H9 (cell line): ENCODE measurements at regions not wholly inside any gene's neighbourhood (a gene's known extent, or its start where the extent isn't known, plus 50 kb on each side); places are given as distances from the start of the nearest gene placed in this dataset.
A peak's percentile ranks its signal among the peaks of the same experiment; 100 is the strongest.

ENCODE experiments used
- DNase-seq: peaks from one replicate; pipeline ENCODE4 v3.0.0-alpha.2; 2017
- H2AFZ ChIP-seq: one replicate; pipeline ENCODE4 v1.6.1; 2013; ENCODE audit warnings: mild to moderate bottlenecking, low read length, control low read depth, moderate library complexity
- H2AK5ac ChIP-seq: 2 replicates; pipeline ENCODE4 v1.6.1; 2013; ENCODE audit warnings: low read length, control low read depth, mixed read lengths; ENCODE audit not compliant: insufficient read length
- H2BK120ac ChIP-seq: one replicate; pipeline ENCODE4 v1.6.1; 2013; ENCODE audit warnings: low read depth, mild to moderate bottlenecking, low read length, control low read depth, inconsistent platforms; ENCODE audit not compliant: poor library complexity, severe bottlenecking
- H2BK12ac ChIP-seq: 2 replicates; pipeline ENCODE4 v1.6.1; 2013; ENCODE audit warnings: low read length, control low read depth, mixed read lengths, low read depth; ENCODE audit not compliant: insufficient read length
- H2BK15ac ChIP-seq: 2 replicates; pipeline ENCODE4 v1.6.1; 2013; ENCODE audit warnings: low read depth, low read length, control low read depth
- H2BK20ac ChIP-seq: one replicate; pipeline ENCODE4 v1.6.1; 2013; ENCODE audit warnings: low read depth, mild to moderate bottlenecking, low read length, control low read depth, inconsistent platforms; ENCODE audit not compliant: poor library complexity, severe bottlenecking
- H2BK5ac ChIP-seq: 2 replicates; pipeline ENCODE4 v1.6.1; 2013; ENCODE audit warnings: low read length, control low read depth, mixed read lengths; ENCODE audit not compliant: insufficient read length
- H3K14ac ChIP-seq: 2 replicates; pipeline ENCODE4 v1.6.1; 2013; ENCODE audit warnings: low read length, control low read depth; ENCODE audit not compliant: insufficient read depth
- H3K18ac ChIP-seq: 2 replicates; pipeline ENCODE4 v1.6.1; 2013; ENCODE audit warnings: low read depth, mild to moderate bottlenecking, mixed read lengths, low read length, control low read depth; ENCODE audit not compliant: insufficient read length
- H3K23ac ChIP-seq: 2 replicates; pipeline ENCODE4 v1.6.1; 2013; ENCODE audit warnings: low read length, control low read depth, mixed read lengths, low read depth; ENCODE audit not compliant: insufficient read length
- H3K23me2 ChIP-seq: 2 replicates; pipeline ENCODE4 v1.6.1; 2013; ENCODE audit warnings: low read depth, mild to moderate bottlenecking, mixed read lengths, low read length, control low read depth; ENCODE audit not compliant: insufficient read length, poor library complexity, severe bottlenecking
- H3K27ac ChIP-seq: 2 replicates; pipeline ENCODE4 v1.5.1; 2013; ENCODE audit warnings: low read length, control low read depth, mixed read lengths, low read depth; ENCODE audit not compliant: insufficient read length
- H3K27me3 ChIP-seq: 2 replicates; pipeline ENCODE4 v1.6.1; 2013; ENCODE audit warnings: low read length, control low read depth, inconsistent platforms; ENCODE audit not compliant: insufficient read depth
- H3K4ac ChIP-seq: 2 replicates; pipeline ENCODE4 v1.6.1; 2013; ENCODE audit warnings: low read depth, mild to moderate bottlenecking, control low read depth, inconsistent platforms, low read length, moderate library complexity
- H3K4me1 ChIP-seq: 2 replicates; pipeline ENCODE4 v1.6.1; 2013; ENCODE audit warnings: low read length, control low read depth, inconsistent platforms; ENCODE audit not compliant: insufficient read depth
- H3K4me2 ChIP-seq: 2 replicates; pipeline ENCODE4 v1.6.1; 2013; ENCODE audit warnings: low read length, control low read depth, mixed read lengths; ENCODE audit not compliant: insufficient read length, insufficient read depth
- H3K56ac ChIP-seq: 2 replicates; pipeline ENCODE4 v1.6.1; 2013; ENCODE audit warnings: low read depth, mild to moderate bottlenecking, mixed read lengths, low read length, control low read depth; ENCODE audit not compliant: insufficient read length
- H3K79me1 ChIP-seq: 2 replicates; pipeline ENCODE4 v1.6.1; 2013; ENCODE audit warnings: low read depth, mild to moderate bottlenecking, moderate library complexity, low read length, control low read depth, inconsistent platforms; ENCODE audit not compliant: insufficient read depth, poor library complexity, severe bottlenecking
- H3K79me2 ChIP-seq: 2 replicates; pipeline ENCODE4 v1.6.1; 2013; ENCODE audit warnings: low read length, control low read depth, inconsistent platforms; ENCODE audit not compliant: insufficient read depth
- H3K9ac ChIP-seq: 2 replicates; pipeline ENCODE4 v1.6.1; 2013; ENCODE audit warnings: low read length, control low read depth, mixed read lengths; ENCODE audit not compliant: insufficient read length; ENCODE audit errors: extremely low read depth
- H3K9me3 ChIP-seq: one replicate; pipeline ENCODE4 v1.6.1; 2013; ENCODE audit warnings: low read depth, low read length, inconsistent platforms; ENCODE audit not compliant: control insufficient read depth
- H3T11ph ChIP-seq: one replicate; pipeline ENCODE4 v1.6.1; 2013; ENCODE audit warnings: mild to moderate bottlenecking, low read length, control low read depth, inconsistent platforms
- H4K20me1 ChIP-seq: one replicate; pipeline ENCODE4 v1.6.1; 2013; ENCODE audit not compliant: control insufficient read depth, insufficient read length, insufficient read depth
- H4K5ac ChIP-seq: 2 replicates; pipeline ENCODE4 v1.6.1; 2013; ENCODE audit warnings: low read depth, mild to moderate bottlenecking, mixed read lengths, low read length, control low read depth; ENCODE audit not compliant: insufficient read length
- H4K8ac ChIP-seq: replicated peaks from 2 replicates; pipeline ENCODE4 v1.6.1; 2013; ENCODE audit warnings: low read length, control low read depth, mixed read lengths, low read depth; ENCODE audit not compliant: insufficient read length
- H4K91ac ChIP-seq: 2 replicates; pipeline ENCODE4 v1.6.1; 2013; ENCODE audit warnings: low read depth, mild to moderate bottlenecking, moderate library complexity, mixed read lengths, low read length, control low read depth; ENCODE audit not compliant: insufficient read length
- H3K27ac Mint-ChIP-seq, 3 experiments: 2 replicates in 2 of 3; 3 replicates in 1 of 3; pipeline ENCODE4 v1.8.0; 2020 to 2021; ENCODE audit warnings: mixed read lengths in 3 of 3, mild to moderate bottlenecking in 1 of 3, moderate library complexity in 1 of 3
- H3K27me3 Mint-ChIP-seq: 2 replicates; pipeline ENCODE4 v1.8.0; 2021; ENCODE audit warnings: low read depth, mild to moderate bottlenecking, moderate library complexity, mixed read lengths
- H3K36me3 Mint-ChIP-seq, 3 experiments: 2 replicates in 2 of 3; 3 replicates in 1 of 3; pipeline ENCODE4 v1.8.0; 2020 to 2021; ENCODE audit warnings: low read depth in 3 of 3, mixed read lengths in 3 of 3; ENCODE audit not compliant: insufficient read depth in 1 of 3
- H3K4me1 Mint-ChIP-seq, 2 experiments: 2 replicates each; pipeline ENCODE4 v1.8.0; 2020; ENCODE audit warnings: mixed read lengths in 2 of 2
- H3K4me3 Mint-ChIP-seq, 2 experiments: 2 replicates in 1 of 2; 3 replicates in 1 of 2; pipeline ENCODE4 v1.8.0; 2020 to 2021; ENCODE audit warnings: mild to moderate bottlenecking in 2 of 2, mixed read lengths in 2 of 2, moderate library complexity in 1 of 2
- H3K9me3 Mint-ChIP-seq, 2 experiments: 2 replicates in 1 of 2; 3 replicates in 1 of 2; pipeline ENCODE4 v1.8.0; 2020; ENCODE audit warnings: mild to moderate bottlenecking in 2 of 2, mixed read lengths in 2 of 2, moderate library complexity in 1 of 2
- CTCF ChIP-seq: fragments of 200-600 bp; sonication (generic); conservative IDR thresholded peaks from 3 replicates; pipeline ENCODE4 v1.8.0; 2021; ENCODE audit warnings: antibody characterized with exemption, mild to moderate bottlenecking
- WGBS: extraction: QIAGEN DNeasy Blood & Tissue Kit; methylation state at CpG from one replicate; pipeline ENCODE4 v1.1.7; 2013; ENCODE audit warnings: missing lambda C conversion rate, low lambda C conversion rate, mixed read lengths; ENCODE audit not compliant: insufficient read length; ENCODE audit errors: extremely low coverage; 5-methylcytosine and 5-hydroxymethylcytosine counted together

GRCh38 chr3:23648326-23648995, 157.3 kb upstream of the UBE2E1 start:
- H3K4me1 ChIP-seq, result peaks cover 12% of the 10 kb centered on the region; the same call in 1 of the 2 replicates
- no peak overlapping the region for H2BK20ac ChIP-seq

More at GRCh38 chr3:23648326-23648995, 157.3 kb upstream of the UBE2E1 start:
- Histone ChIP-seq H3K23me2 (no peaks in the 10 kb centered on the region), H3K18ac (no peak overlapping the region), H3K79me1 (no peaks in the 10 kb centered on the region), H3K9me3 (no peaks in the 10 kb centered on the region), H3K79me2 (no peaks in the 10 kb centered on the region), H3K27ac (no peak overlapping the region), H4K20me1 (no peaks in the 10 kb centered on the region), H3K27me3 (no peaks in the 10 kb centered on the region), H3K56ac (no peak overlapping the region), H2BK5ac (no peak overlapping the region), H2AFZ (no peak overlapping the region), H4K91ac (no peak overlapping the region), H4K8ac (no peak overlapping the region), H2AK5ac (no peak overlapping the region), H3K23ac (no peak overlapping the region), H2BK15ac (no peak overlapping the region), H2BK12ac (no peak overlapping the region), H2BK120ac (no peak overlapping the region), H3K9ac (no peak overlapping the region), H3T11ph (no peak overlapping the region), H3K14ac (no peak overlapping the region), H3K4me2 (no peak overlapping the region), H3K4ac (no peak overlapping the region), H4K5ac (no peak overlapping the region)
- peak; percentile 24; the same call in 2 of the 3 replicates for TF ChIP-seq CTCF
- Mint-ChIP-seq H3K36me3 (peaks cover 0 to 5% (median 4%) of the 10 kb centered on the region in 3 experiments; a peak in 4 of 7 replicates), H3K4me3 (no peak overlapping the region), H3K4me1 (peaks cover 54 to 66% of the 10 kb centered on the region in 2 experiments), H3K9me3 (no peaks in the 10 kb centered on the region), H3K27me3 (no peaks in the 10 kb centered on the region; the same call in 1 of the 2 replicates), H3K27ac (no peak overlapping the region)
- WGBS, result no CpG with 5 or more reads among the region's 5 CpGs
- DNase-seq, result no peak
